Gastrocnemius medialis (tissue), 4 donors: ENCODE measurements at regions not wholly inside any gene's neighbourhood (a gene's known extent, or its start where the extent isn't known, plus 50 kb on each side); places are given as distances from the start of the nearest gene placed in this dataset.
"Not testable (repeated sequence)": the region's sequence is repeated elsewhere in the genome, so short reads cannot be mapped to it uniquely, and the experiment has no call there.

Experiments used
- CTCF ChIP-seq, 5 experiments: fragments of 450-650 bp in 3 of 5; fragments of 200-600 bp in 2 of 5; sonication (generic) in 2 of 5; IDR thresholded peaks in 4 of 5; conservative IDR thresholded peaks in 1 of 5; 1 replicate in 4 of 5; 2 replicates in 1 of 5; pipeline ENCODE4 v1.5.1; 2016 to 2019; ENCODE audit warnings: antibody characterized with exemption in 5 of 5, mild to moderate bottlenecking in 3 of 5, moderate library complexity in 3 of 5
- POLR2A ChIP-seq, 2 donors: fragments of 450-650 bp; IDR thresholded peaks; one replicate each; pipeline ENCODE4 v1.6.1; 2017; ENCODE audit warnings: antibody characterized with exemption in 2 of 2, mild to moderate bottlenecking in 2 of 2, moderate library complexity in 2 of 2

- not testable (repeated sequence) for TF ChIP-seq CTCF (IDR thresholded peaks at IDR 0.05 in 4 of 5, conservative IDR thresholded peaks at IDR 0.05 in 1 of 5); POLR2A (IDR thresholded peaks at IDR 0.05)
Measured at GRCh38 chr2:57066301-57066700, 882.5 kb downstream of the CCDC85A start.
